ENCODE measurements at regions not wholly inside any gene's neighbourhood (a gene's known extent, or its start where the extent isn't known, plus 50 kb on each side); places are given as distances from the start of the nearest gene placed in this dataset.

DNA sequence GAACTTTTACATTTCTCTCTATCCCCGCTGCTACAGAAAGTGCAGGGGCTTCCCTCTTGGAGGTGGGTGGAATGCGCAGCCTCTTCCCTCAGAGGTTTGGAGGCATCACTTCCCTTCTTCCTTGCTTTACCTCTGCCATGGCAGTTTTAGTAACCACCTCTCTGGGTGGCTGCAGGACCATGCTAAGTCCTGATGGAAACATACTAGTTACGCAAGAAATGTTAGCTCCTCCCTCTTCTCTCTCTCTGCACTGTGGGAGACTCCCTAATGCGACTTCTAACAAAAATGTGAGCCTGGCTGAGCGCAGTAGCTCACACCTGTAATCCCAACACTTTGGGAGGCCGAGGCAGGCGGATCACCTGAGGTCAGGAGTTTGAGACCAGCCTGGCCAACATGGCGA is 116.8 kb upstream of the RAB6C start:
- intact Hi-C loops (cut with DNase I): no loop called here
- no peaks in the 10 kb centered on the region for H3K4me1 ChIP-seq
- H3K36me3 ChIP-seq: no peaks in the 10 kb centered on the region
- no peaks in the 10 kb centered on the region for H3K27me3 ChIP-seq
- H3K9me3 ChIP-seq: no peaks in the 10 kb centered on the region
- DNase-seq (ENCODE audit: low spot score in 2 of 2): no peak
- no peak overlapping the region for H3K4me3 ChIP-seq
- TF ChIP-seq CTCF (IDR thresholded peaks at IDR 0.05): no peak
- no peak overlapping the region for H3K27ac ChIP-seq

- DNase-seq (ENCODE audit: low spot score in 2 of 2): no peak
- Histone ChIP-seq H3K36me3 (no peaks in the 10 kb centered on the region), H3K4me1 (no peaks in the 10 kb centered on the region), H3K4me3 (no peak overlapping the region), H3K27ac (no peak overlapping the region), H3K9me3 (no peaks in the 10 kb centered on the region), H3K27me3 (no peaks in the 10 kb centered on the region)
- intact Hi-C loops (cut with DNase I): no loop called here
- no peak for TF ChIP-seq CTCF (IDR thresholded peaks at IDR 0.05)
These were observed 116.1 kb upstream of the RAB6C start for GRCh38 chr2:129863350-129863749.

DNA sequence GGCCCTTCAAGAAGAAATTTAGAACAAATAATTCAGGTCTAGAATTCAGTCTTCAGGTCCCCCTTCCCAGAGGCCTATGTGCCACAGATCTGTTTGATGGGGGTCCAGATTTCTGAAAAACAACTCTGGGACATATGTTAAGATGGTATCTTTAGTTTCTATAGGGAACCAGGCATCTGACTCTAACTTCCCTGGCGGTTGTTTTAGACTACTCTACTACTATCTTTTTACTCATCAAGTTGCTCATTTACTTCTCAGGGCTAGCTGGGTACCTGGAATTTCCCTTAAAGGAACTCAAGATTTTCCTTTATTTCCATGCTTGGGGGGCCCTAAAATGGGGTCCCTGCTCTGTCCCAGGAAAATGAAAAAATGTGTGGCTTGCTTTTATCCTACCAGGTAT is 114.7 kb upstream of the RAB6C start:
- Histone ChIP-seq H3K27ac (no peak overlapping the region), H3K27me3 (no peaks in the 10 kb centered on the region), H3K36me3 (no peaks in the 10 kb centered on the region), H3K4me3 (no peak overlapping the region), H3K9me3 (no peaks in the 10 kb centered on the region), H3K4me1 (no peaks in the 10 kb centered on the region)
- intact Hi-C loops (cut with DNase I): no loop called here
- TF ChIP-seq CTCF (IDR thresholded peaks at IDR 0.05): no peak
- DNase-seq (ENCODE audit: low spot score in 2 of 2): no peak

DNA sequence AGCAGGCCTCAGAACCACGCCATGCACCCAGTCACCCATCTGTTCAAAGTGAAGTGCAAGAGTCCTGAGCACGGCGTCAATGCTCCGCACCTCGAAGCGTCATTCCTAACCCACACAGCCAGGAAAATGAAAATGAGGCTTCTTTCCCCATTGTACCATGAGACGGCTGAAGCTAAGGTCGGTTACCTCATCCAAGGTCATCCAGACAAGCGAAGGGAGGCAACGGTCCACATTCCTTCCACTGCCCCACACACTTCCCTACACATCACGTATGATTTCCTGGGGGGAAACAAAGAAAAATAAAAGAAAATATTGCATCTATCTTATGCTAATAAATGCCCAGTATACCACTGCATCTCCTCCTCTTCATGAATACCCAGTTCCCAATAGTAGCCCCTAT is 113.5 kb upstream of the RAB6C start:
- DNase-seq (ENCODE audit: low spot score in 2 of 2): no peak
- no peaks in the 10 kb centered on the region for H3K36me3 ChIP-seq
- no peak overlapping the region for H3K4me3 ChIP-seq
- H3K9me3 ChIP-seq: no peaks in the 10 kb centered on the region
- H3K27me3 ChIP-seq: no peaks in the 10 kb centered on the region
- H3K27ac ChIP-seq: no peak overlapping the region
- no peaks in the 10 kb centered on the region for H3K4me1 ChIP-seq
- TF ChIP-seq CTCF (IDR thresholded peaks at IDR 0.05): no peak
- intact Hi-C loops (cut with DNase I): no loop called here

DNA sequence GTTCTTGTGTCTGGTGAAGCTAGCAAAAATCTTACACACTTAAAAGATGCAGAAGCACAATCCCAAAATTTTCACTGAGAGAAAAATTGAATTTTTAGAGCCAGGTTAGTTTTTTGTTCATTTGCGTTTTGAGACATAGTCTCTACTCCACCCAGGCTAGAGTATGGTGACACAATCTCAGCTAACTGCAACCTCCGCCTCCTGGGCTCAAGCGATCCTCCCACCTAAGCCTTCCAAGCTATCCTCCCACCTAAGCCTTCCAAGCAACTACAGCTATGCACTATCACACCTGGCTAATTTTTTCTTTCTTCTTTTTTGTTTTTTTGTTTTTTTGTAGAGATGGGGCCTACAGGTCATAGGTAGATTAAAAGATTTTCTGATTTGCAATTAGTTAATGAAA is 113.1 kb upstream of the RAB6C start:
- DNase-seq (ENCODE audit: low spot score in 2 of 2): no peak
- Histone ChIP-seq H3K27me3 (no peaks in the 10 kb centered on the region), H3K9me3 (no peaks in the 10 kb centered on the region), H3K36me3 (no peaks in the 10 kb centered on the region), H3K27ac (no peak overlapping the region), H3K4me1 (no peaks in the 10 kb centered on the region), H3K4me3 (no peak overlapping the region)
- TF ChIP-seq CTCF (IDR thresholded peaks at IDR 0.05): no peak
- intact Hi-C loops (cut with DNase I): no loop called here

GRCh38 chr2:129868151-129868550 is 111.3 kb upstream of the RAB6C start:
- intact Hi-C loops (cut with DNase I): no loop called here
- Histone ChIP-seq H3K27ac (no peak overlapping the region), H3K27me3 (no peaks in the 10 kb centered on the region), H3K4me3 (no peak overlapping the region), H3K9me3 (no peaks in the 10 kb centered on the region), H3K4me1 (no peaks in the 10 kb centered on the region), H3K36me3 (no peaks in the 10 kb centered on the region)
- no peak for DNase-seq (ENCODE audit: low spot score in 2 of 2)
- TF ChIP-seq CTCF (IDR thresholded peaks at IDR 0.05): no peak
